Neural crest cell (in vitro differentiated cells): ENCODE measurements at regions not wholly inside any gene's neighbourhood (a gene's known extent, or its start where the extent isn't known, plus 50 kb on each side); places are given as distances from the start of the nearest gene placed in this dataset.
A peak's percentile ranks its signal among the peaks of the same experiment; 100 is the strongest.

ENCODE experiments used
- DNase-seq: peaks from one replicate; pipeline ENCODE4 v3.0.0; 2021; ENCODE audit warnings: low read depth, mixed read lengths, low spot score
- H3K27ac Mint-ChIP-seq: one replicate; pipeline ENCODE4 v1.8.0; 2021; ENCODE audit warnings: mild to moderate bottlenecking, mixed read lengths; ENCODE audit not compliant: unreplicated experiment
- H3K27me3 Mint-ChIP-seq: 2 replicates; pipeline ENCODE4 v1.8.0; 2021; ENCODE audit warnings: low read depth, mild to moderate bottlenecking, mixed read lengths
- H3K36me3 Mint-ChIP-seq: 2 replicates; pipeline ENCODE4 v1.8.0; 2021; ENCODE audit warnings: low read depth, mild to moderate bottlenecking, mixed read lengths
- H3K4me1 Mint-ChIP-seq: 2 replicates; pipeline ENCODE4 v1.8.0; 2021; ENCODE audit warnings: mixed read lengths
- H3K4me3 Mint-ChIP-seq: one replicate; pipeline ENCODE4 v1.8.0; 2021; ENCODE audit warnings: mild to moderate bottlenecking, mixed read lengths
- H3K9me3 Mint-ChIP-seq: 2 replicates; pipeline ENCODE4 v1.8.0; 2021; ENCODE audit warnings: mixed read lengths
- TF ChIP-seq, protein P1 (sequence below): fragments of 200-600 bp; sonication (generic); conservative IDR thresholded peaks from 2 replicates; pipeline ENCODE4 v1.5.0; 2021; ENCODE audit warnings: antibody characterized with exemption, mild to moderate bottlenecking

DNA sequence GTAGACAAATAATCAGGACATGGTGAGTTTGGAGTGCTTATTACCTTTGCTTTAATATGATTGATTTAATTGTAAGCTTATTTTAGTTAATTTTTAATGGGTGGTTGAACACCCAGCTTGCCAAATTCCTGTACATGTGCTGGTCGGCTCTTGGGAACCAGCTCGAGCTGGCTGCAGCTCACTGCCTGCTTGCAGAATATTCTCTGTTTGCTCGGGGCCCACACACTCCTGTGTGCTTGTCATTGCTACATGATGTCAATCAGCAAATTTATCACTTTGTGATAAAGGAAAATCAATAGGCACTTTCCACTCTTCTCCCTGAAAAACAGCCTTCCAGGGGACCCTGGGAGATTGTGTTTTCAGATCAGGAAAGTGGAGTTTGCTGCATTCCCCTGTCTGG, 141.1 kb upstream of the LHX5 start:
- Mint-ChIP-seq H3K27me3 (peaks cover 94% of the 10 kb centered on the region), H3K36me3 (no peaks in the 10 kb centered on the region), H3K4me1 (peaks cover 14% of the 10 kb centered on the region), H3K9me3 (peaks cover 2% of the 10 kb centered on the region), H3K4me3 (no peak overlapping the region), H3K27ac (no peak overlapping the region)
- TF ChIP-seq, protein P1, sequence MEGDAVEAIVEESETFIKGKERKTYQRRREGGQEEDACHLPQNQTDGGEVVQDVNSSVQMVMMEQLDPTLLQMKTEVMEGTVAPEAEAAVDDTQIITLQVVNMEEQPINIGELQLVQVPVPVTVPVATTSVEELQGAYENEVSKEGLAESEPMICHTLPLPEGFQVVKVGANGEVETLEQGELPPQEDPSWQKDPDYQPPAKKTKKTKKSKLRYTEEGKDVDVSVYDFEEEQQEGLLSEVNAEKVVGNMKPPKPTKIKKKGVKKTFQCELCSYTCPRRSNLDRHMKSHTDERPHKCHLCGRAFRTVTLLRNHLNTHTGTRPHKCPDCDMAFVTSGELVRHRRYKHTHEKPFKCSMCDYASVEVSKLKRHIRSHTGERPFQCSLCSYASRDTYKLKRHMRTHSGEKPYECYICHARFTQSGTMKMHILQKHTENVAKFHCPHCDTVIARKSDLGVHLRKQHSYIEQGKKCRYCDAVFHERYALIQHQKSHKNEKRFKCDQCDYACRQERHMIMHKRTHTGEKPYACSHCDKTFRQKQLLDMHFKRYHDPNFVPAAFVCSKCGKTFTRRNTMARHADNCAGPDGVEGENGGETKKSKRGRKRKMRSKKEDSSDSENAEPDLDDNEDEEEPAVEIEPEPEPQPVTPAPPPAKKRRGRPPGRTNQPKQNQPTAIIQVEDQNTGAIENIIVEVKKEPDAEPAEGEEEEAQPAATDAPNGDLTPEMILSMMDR, result no peak
- DNase-seq, result no peak

DNA sequence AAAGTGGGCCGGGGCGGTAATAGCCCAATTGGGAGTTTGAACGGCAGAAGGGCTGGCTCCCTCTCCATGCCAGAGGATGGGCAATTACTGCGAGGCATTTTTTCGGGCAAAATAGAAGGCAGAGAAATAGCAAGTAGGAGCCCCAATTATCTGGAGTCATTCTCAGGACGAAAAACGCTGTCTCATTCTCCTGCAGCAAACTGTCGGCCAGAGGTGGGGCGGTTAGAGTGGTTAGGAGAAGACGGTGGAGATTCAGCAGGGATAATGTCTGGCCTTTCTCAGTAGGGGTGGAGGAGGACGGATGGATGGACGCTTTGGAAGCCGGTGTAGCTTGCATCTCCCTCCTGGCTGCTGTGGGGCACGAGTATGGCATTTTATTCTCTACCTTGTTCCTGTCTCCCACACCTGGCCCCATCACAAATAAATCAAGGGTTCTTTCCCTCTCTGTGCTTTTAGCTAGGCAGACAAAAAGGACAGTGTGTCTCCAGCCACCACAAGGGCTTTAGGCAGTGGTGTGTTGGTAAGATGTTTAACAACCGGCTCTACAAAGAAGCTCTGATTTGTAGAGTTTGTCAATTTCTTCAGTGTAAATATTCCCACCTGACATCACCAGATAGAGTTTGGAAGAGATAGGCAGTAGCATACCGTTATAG, 140.5 kb upstream of the LHX5 start:
- DNase-seq, result no peak
- TF ChIP-seq, protein P1, result no peak
- H3K4me3 Mint-ChIP-seq, result no peak overlapping the region
- peaks cover 2% of the 10 kb centered on the region for H3K9me3 Mint-ChIP-seq
- peaks cover 92% of the 10 kb centered on the region for H3K27me3 Mint-ChIP-seq
- H3K4me1 Mint-ChIP-seq, result peaks cover 14% of the 10 kb centered on the region
- H3K27ac Mint-ChIP-seq, result no peak overlapping the region
- H3K36me3 Mint-ChIP-seq, result no peaks in the 10 kb centered on the region

DNA sequence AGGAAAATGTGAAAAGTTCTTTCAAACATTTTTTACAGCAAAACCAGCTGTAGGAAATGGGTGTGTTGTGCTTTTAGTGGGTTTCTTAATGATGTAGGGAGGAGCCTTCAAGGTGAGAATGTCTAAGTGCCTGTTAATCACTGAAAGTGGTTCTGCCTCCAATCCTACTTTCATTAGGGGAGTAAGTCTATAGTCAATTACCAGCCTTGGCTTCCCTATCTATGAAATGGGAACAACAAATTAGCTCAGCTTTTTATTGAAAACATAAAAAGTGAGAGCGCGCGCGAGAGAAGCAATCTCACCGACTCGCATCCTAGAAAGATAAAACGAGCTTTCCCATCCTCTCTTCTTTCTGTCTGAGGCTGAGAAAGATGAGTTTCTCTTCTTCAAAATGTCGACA, 140.0 kb upstream of the LHX5 start:
- H3K27ac Mint-ChIP-seq, result no peak overlapping the region
- TF ChIP-seq, protein P1, result no peak
- peaks cover 91% of the 10 kb centered on the region for H3K27me3 Mint-ChIP-seq

DNA sequence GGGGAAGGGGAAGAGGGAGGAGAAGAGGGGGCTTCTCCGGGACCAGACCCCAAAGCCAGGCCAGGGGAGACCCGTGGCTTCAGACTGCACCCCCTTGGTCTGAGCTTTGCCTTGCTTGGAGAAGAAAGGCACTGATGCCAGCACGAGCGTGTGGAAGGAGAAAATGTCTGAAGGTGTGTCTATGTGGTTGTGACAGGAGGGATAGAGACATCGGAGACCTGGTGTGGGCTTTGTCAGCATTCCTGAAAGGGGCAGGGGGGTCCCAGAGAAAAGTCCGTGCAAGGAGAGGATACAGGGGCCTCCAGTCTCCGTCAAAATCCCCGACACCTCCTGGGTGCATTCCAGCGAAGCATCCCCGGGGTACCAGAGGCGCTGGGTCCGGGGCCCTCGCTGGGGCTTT, 139.0 kb upstream of the LHX5 start:
- peaks cover 90% of the 10 kb centered on the region for H3K27me3 Mint-ChIP-seq
- H3K4me3 Mint-ChIP-seq, result no peak overlapping the region
- H3K27ac Mint-ChIP-seq, result no peak overlapping the region
- no peaks in the 10 kb centered on the region for H3K36me3 Mint-ChIP-seq
- TF ChIP-seq, protein P1, result no peak
- no peak for DNase-seq
- peaks cover 2% of the 10 kb centered on the region for H3K9me3 Mint-ChIP-seq
- peaks cover 14% of the 10 kb centered on the region for H3K4me1 Mint-ChIP-seq

More for the DNA sequence above, 140.0 kb upstream of the LHX5 start:
- H3K4me1 Mint-ChIP-seq, result peaks cover 14% of the 10 kb centered on the region
- no peak for DNase-seq
- H3K4me3 Mint-ChIP-seq, result no peak overlapping the region
- peaks cover 2% of the 10 kb centered on the region for H3K9me3 Mint-ChIP-seq
- H3K36me3 Mint-ChIP-seq, result no peaks in the 10 kb centered on the region

DNA sequence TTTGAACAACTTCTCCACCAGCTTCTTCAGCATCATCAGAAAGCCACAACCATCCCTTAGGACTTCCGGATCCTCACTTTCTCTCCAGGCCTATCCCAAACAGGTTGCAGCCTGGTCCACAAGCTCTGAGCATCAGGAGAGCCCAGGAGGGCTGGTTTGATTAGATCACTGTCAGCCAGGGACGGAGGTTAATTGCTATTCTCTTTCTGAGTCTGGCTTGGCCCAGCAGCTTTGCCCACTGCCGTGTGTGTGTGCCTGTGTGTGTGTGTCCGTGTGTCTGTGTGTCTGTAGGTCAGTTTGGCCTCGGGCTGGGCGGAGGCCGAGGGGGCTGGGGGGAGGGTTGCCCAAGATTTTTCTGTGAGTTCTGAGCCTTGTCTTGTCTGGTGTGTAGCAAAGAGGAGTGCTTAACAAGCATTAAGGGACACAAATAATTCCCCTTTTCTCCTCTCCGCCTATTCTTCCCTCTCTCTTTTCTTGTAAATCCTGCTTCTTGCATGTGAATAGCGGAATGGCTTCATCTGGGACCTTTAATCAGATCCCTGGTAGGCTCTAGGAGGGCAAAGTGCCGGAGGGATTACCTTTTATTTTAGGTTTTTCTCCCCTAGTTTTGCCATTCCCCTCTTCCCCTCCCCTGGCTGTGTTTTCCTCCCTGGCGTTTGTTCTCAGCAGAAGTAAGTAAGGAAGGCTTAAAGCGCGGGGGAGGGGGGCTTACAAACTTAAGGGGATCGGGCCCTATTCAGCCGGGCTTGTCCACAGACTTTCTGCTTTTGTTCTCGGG, 138.2 kb upstream of the LHX5 start:
- Mint-ChIP-seq H3K4me1 (peaks cover 14% of the 10 kb centered on the region), H3K9me3 (peaks cover 2% of the 10 kb centered on the region), H3K36me3 (no peaks in the 10 kb centered on the region), H3K27ac (no peak overlapping the region), H3K27me3 (peaks cover 87% of the 10 kb centered on the region), H3K4me3 (peak overlapping the region; percentile 25)
- TF ChIP-seq, protein P1, result no peak
- DNase-seq, result no peak
